Head of caudate nucleus (tissue), 42 donors: ENCODE measurements at regions not wholly inside any gene's neighbourhood (a gene's known extent, or its start where the extent isn't known, plus 50 kb on each side); places are given as distances from the start of the nearest gene placed in this dataset.

Experiments used
- DNase-seq, 42 donors: peaks; one replicate each; pipeline versions ENCODE4 v3.0.0 to v3.0.0-alpha.2; 2020 to 2021; ENCODE audit warnings: mixed read lengths in 7 of 42
- intact Hi-C: fragments of 100-400 bp; cut with DNase I; formaldehyde crosslinking; loops from one replicate; pipeline ENCODE4 v1.15.0; 2022

GRCh38 chr6:134724771-134725340 is 225.0 kb downstream of the ALDH8A1 start:
- DNase-seq = no peak
- intact Hi-C loops = no loop called here

DNA sequence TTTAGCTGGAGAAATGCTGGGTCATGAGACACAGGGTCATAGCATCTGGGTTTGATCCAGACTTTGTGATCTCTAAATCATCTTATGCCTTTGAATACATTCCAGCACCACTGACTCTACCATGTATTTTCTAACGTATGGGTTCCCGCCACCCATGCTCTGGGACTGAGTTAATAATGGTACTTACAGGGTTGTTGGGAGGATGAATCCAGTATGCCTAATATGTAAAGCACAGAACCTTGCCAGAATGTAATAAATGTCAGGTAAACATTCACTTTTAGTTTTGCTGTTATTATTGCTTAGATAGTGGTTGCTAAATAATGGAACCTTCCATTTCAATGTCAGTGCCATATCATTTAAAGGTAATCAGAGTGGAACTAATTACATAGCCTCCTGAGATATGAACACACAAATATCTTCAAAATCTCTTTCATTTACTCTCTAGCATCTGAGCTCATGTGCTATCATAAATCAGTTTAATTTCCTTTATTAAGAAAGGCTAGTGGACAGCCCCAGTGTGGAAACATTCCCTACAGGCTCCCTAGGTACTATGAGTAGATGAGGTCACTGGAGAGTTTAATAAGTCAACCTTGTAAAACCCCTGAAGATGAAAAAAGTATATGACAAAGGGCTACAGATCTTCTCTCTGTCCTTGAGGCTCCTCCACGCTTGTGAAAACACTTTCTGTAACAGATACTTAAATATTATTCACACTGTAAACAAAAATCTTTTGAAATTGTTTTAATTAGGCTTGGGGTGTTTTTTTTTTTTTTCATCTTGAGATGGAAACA is 226.6 kb downstream of the ALDH8A1 start:
- DNase-seq = no peak
- intact Hi-C loops = no loop called here

- no peak for DNase-seq
- intact Hi-C loops = no loop called here
These were observed 227.6 kb downstream of the ALDH8A1 start for GRCh38 chr6:134722200-134722870.

- intact Hi-C loops = no loop called here
- no peak for DNase-seq
These were observed 228.9 kb downstream of the ALDH8A1 start for GRCh38 chr6:134721060-134721405.

DNA sequence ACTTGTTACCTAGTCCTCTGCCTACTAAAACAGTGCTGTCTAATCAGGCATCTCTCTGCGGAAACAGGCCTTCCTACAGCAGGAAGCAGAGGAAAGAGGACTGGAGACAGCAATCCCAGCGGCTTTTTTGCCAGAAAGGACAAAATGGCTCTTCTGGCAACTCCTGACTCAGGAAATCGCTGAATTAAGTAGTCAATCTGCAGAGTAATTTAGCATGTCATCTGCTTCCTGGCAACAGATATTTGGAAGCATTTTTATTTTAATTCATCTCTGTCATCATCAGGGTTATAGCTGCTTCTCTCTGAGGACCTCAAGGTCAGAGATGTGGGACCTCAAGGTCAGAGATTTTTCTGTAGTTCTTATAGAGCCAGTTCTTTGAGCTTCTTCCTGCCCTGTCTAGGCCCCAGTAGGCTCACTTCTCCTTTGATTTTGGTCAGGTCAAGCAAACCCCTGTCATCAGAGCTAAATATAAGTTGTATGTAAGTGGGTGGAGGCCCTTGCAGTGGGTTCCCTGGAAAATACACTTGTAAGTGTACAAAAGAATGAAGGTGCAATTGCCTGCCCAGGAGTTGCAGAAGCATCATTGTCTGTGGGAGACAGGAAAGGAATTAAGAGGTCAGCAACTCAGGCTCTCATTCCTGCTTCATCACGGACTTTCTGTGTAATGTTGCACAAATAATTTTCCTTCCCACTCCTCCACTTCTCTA is 229.4 kb downstream of the ALDH8A1 start:
- intact Hi-C loops = no loop called here
- DNase-seq = peak in 3 of 42 donors; percentile 15 to 25 (median 18)

GRCh38 chr6:134719911-134720310 is 230.0 kb downstream of the ALDH8A1 start:
- DNase-seq = no peak
- intact Hi-C loops = no loop called here

DNA sequence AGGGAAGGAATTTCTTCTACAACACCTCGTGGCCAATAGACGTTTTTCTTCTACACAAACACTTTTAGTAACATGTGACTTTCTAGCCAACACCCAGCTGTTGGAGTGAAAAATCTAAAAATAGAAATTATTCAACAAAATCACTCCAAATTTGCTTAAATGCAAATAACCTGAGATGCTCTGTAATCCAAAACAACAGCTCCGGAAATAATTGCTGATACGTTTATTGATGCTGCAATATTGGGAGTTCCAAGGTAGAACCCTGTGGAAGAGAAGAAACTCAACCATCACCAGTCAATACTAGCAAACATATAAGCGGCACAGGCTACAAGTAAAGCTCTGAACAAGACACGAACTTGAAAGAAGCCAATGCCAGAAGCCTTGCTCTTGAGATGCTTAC is 230.6 kb downstream of the ALDH8A1 start:
- DNase-seq = no peak
- intact Hi-C loops = no loop called here

- no peak for DNase-seq
- intact Hi-C loops = no loop called here
These were observed 235.2 kb downstream of the ALDH8A1 start for GRCh38 chr6:134714679-134715078.

DNA sequence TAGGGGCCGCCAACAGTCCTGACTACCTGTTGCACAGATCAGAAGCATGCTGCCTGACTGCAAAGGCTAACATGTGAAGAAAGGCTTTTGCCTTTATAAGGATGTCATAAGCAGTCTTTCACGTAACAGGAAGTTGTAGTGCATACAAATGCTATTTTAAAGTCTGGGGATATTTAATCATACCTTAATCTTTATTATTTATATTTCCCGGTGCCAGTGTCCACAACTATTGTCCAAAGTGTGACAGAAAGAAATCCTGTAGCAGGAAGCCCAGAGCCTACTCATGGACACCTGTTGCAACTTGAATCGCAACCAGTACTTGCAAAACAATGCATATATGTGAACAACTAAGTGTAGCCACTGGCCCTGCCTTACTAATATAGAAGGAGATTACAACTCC is 235.8 kb downstream of the ALDH8A1 start:
- intact Hi-C loops = no loop called here
- no peak for DNase-seq

GRCh38 chr6:134712311-134712710 is 237.6 kb downstream of the ALDH8A1 start:
- intact Hi-C loops = no loop called here

DNA sequence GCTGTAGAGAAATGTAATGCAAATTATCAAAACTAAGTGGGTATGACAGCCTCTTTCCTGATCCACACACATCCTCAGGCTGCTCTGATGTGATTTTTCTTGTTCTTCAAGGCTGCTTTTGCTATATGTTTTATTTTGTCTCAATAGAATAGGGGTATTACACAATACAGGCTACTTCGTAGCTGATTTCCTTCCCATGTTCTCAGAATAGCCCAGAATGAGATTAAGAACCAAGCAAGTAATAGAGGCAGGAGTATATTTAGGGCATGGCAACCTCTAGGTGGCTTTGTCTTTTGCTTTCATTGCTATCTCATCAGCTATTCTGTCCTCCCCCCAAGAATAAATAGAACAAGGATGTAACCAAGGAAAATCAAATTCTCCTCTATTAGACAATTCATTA is 241.8 kb downstream of the ALDH8A1 start:
- no peak for DNase-seq
- intact Hi-C loops = no loop called here

More at GRCh38 chr6:134712311-134712710, 237.6 kb downstream of the ALDH8A1 start:
- DNase-seq = no peak

- intact Hi-C loops = no loop called here
- DNase-seq = no peak
These were observed 242.4 kb downstream of the ALDH8A1 start for GRCh38 chr6:134707342-134708031.

GRCh38 chr6:134706806-134707205 is 243.1 kb downstream of the ALDH8A1 start:
- intact Hi-C loops = no loop called here
- DNase-seq = no peak

- intact Hi-C loops = no loop called here
- DNase-seq = peak in 10 of 42 donors; percentile 6 to 40 (median 24)
These were observed 243.7 kb downstream of the ALDH8A1 start for GRCh38 chr6:134706153-134706552.

- intact Hi-C loops = no loop called here
- no peak for DNase-seq
These were observed 246.7 kb downstream of the ALDH8A1 start for GRCh38 chr6:134703206-134703605.

GRCh38 chr6:134702279-134702678 is 247.6 kb downstream of the ALDH8A1 start:
- intact Hi-C loops = no loop called here
- DNase-seq = no peak

- intact Hi-C loops = no loop called here
- DNase-seq = no peak
These were observed 248.6 kb downstream of the ALDH8A1 start for GRCh38 chr6:134701301-134701700.

- no peak for DNase-seq
- intact Hi-C loops = no loop called here
These were observed 251.7 kb downstream of the ALDH8A1 start for GRCh38 chr6:134698228-134698627.

GRCh38 chr6:134692008-134692407 is 257.9 kb downstream of the ALDH8A1 start:
- intact Hi-C loops = no loop called here

More at GRCh38 chr6:134692008-134692407, 257.9 kb downstream of the ALDH8A1 start:
- no peak for DNase-seq
